ENCODE measurements at regions not wholly inside any gene's neighbourhood (a gene's known extent, or its start where the extent isn't known, plus 50 kb on each side); places are given as distances from the start of the nearest gene placed in this dataset.

DNA sequence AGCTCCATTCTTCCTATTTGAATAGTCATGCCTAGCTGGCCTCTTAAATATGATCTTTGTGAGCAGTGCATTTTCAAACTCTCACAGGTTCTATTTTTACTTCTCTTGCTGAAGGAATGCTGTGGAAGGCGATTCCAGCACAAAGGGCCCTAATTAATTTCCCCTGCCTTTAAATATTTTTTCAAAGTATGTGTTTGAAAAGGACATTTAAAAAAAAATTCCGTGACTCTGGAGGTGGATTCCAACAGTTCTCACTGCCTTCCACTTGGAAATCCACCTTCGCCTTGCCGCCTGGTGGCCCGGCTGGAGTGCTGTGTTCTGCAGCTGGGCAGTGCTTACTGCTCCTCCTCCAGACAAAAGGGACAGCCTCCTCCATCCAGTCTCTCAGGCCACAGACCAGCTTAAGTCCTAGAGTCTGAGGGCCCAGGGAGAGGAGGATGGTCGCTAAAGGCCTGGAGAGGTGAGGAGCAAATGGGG lies 61.5 kb upstream of the CORO2B start:
- no peak overlapping the region for H2AFZ ChIP-seq (ENCODE audit: control insufficient read depth, low read length)
- H3K4me1 ChIP-seq (ENCODE audit: control insufficient read depth, extremely low read depth, insufficient read depth, low read length), result peaks cover 9% of the 10 kb centered on the region
- H3K4me2 ChIP-seq (ENCODE audit: control insufficient read depth, extremely low read depth, insufficient read depth, low read depth, low read length), result no peak overlapping the region
- peaks cover 28% of the 10 kb centered on the region for H3K27me3 ChIP-seq (ENCODE audit: control insufficient read depth, extremely low read depth, insufficient read depth, low read length)
- H3K79me2 ChIP-seq (ENCODE audit: control insufficient read depth, insufficient read depth, low read length), result no peaks in the 10 kb centered on the region
- H3K36me3 ChIP-seq (ENCODE audit: control insufficient read depth in 2 of 2, extremely low read depth in 1 of 2, insufficient read depth in 2 of 2, low read length in 2 of 2), result no peaks in the 10 kb centered on the region
- H3K9me3 ChIP-seq (ENCODE audit: control insufficient read depth, low read depth, low read length), result no peaks in the 10 kb centered on the region
- H3K4me3 ChIP-seq (ENCODE audit: control insufficient read depth in 2 of 3, extremely low read depth in 1 of 3, insufficient read depth in 2 of 3, low read depth in 1 of 3, low read length in 3 of 3), result no peak overlapping the region
- H3K9me1 ChIP-seq (ENCODE audit: control insufficient read depth, extremely low read depth, insufficient read depth, low read length), result no peaks in the 10 kb centered on the region
- H3K9ac ChIP-seq (ENCODE audit: control insufficient read depth, extremely low read depth, insufficient read depth, low read length), result no peak overlapping the region
- dilution Hi-C loops (cut with MboI; ENCODE audit: extremely low pct_ligation_motif_present, low sequenced_read_pairs), result no loop called here
- no peak for TF ChIP-seq CTCF (optimal IDR thresholded peaks at IDR 0.05 in 1 of 3, IDR thresholded peaks at IDR 0.05 in 1 of 3, conservative IDR thresholded peaks at IDR 0.05 in 1 of 3; ENCODE audit: extremely low read depth in 1 of 3, insufficient read depth in 2 of 3, low read length in 3 of 3)
- no peak for TF ChIP-seq EZH2 (IDR thresholded peaks at IDR 0.05; ENCODE audit: low read length)
- no peak overlapping the region for H3K27ac ChIP-seq (ENCODE audit: control insufficient read depth, insufficient read depth, low read length)
- FAIRE-seq, result no peak
- DNase-seq (ENCODE audit: low read depth, low spot score), result no peak
- H4K20me1 ChIP-seq (ENCODE audit: control insufficient read depth, extremely low read depth, insufficient read depth, low read length), result peaks cover 3% of the 10 kb centered on the region

GRCh38 chr15:68518046-68518445 lies 60.7 kb upstream of the CORO2B start:
- dilution Hi-C loops (cut with MboI; ENCODE audit: extremely low pct_ligation_motif_present, low sequenced_read_pairs), result no loop called here
- Histone ChIP-seq H3K9me1 (ENCODE audit: control insufficient read depth, extremely low read depth, insufficient read depth, low read length) (no peaks in the 10 kb centered on the region), H4K20me1 (ENCODE audit: control insufficient read depth, extremely low read depth, insufficient read depth, low read length) (peaks cover 3% of the 10 kb centered on the region), H3K9me3 (ENCODE audit: control insufficient read depth, low read depth, low read length) (no peaks in the 10 kb centered on the region), H3K36me3 (ENCODE audit: control insufficient read depth in 2 of 2, extremely low read depth in 1 of 2, insufficient read depth in 2 of 2, low read length in 2 of 2) (no peaks in the 10 kb centered on the region), H3K27ac (ENCODE audit: control insufficient read depth, insufficient read depth, low read length) (no peak overlapping the region), H3K27me3 (ENCODE audit: control insufficient read depth, extremely low read depth, insufficient read depth, low read length) (peaks cover 29% of the 10 kb centered on the region), H3K4me2 (ENCODE audit: control insufficient read depth, extremely low read depth, insufficient read depth, low read depth, low read length) (no peak overlapping the region), H3K4me3 (ENCODE audit: control insufficient read depth in 2 of 3, extremely low read depth in 1 of 3, insufficient read depth in 2 of 3, low read depth in 1 of 3, low read length in 3 of 3) (no peak overlapping the region), H3K4me1 (ENCODE audit: control insufficient read depth, extremely low read depth, insufficient read depth, low read length) (peaks cover 9% of the 10 kb centered on the region), H2AFZ (ENCODE audit: control insufficient read depth, low read length) (no peak overlapping the region), H3K9ac (ENCODE audit: control insufficient read depth, extremely low read depth, insufficient read depth, low read length) (no peak overlapping the region), H3K79me2 (ENCODE audit: control insufficient read depth, insufficient read depth, low read length) (no peaks in the 10 kb centered on the region)
- FAIRE-seq (no peak), DNase-seq (ENCODE audit: low read depth, low spot score) (no peak)
- no peak for TF ChIP-seq EZH2 (IDR thresholded peaks at IDR 0.05; ENCODE audit: low read length)
- TF ChIP-seq CTCF (optimal IDR thresholded peaks at IDR 0.05 in 1 of 3, IDR thresholded peaks at IDR 0.05 in 1 of 3, conservative IDR thresholded peaks at IDR 0.05 in 1 of 3; ENCODE audit: extremely low read depth in 1 of 3, insufficient read depth in 2 of 3, low read length in 3 of 3), result no peak
